ENCODE measurements at regions not wholly inside any gene's neighbourhood (a gene's known extent, or its start where the extent isn't known, plus 50 kb on each side); places are given as distances from the start of the nearest gene placed in this dataset.

DNA sequence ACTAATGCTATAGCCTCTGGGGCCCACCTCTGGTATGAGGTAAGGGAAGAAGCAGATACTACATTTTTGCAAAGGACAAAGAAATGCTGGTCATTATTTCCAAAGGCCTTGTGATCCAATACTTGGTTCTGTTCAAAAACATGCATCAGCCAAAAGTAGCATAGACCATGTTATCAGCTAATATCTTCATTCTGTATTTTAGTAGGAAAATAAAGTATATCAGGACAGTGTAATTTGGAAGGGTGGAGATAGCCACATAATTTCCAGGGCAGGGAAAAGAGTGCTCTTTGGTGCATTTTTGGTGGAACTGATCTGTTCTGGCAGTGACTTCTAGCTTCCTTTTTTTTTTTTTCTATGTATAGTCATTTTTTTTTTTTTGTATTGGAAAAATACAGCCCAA, 258.0 kb upstream of the SOX4 start:
- TF ChIP-seq, protein P1, sequence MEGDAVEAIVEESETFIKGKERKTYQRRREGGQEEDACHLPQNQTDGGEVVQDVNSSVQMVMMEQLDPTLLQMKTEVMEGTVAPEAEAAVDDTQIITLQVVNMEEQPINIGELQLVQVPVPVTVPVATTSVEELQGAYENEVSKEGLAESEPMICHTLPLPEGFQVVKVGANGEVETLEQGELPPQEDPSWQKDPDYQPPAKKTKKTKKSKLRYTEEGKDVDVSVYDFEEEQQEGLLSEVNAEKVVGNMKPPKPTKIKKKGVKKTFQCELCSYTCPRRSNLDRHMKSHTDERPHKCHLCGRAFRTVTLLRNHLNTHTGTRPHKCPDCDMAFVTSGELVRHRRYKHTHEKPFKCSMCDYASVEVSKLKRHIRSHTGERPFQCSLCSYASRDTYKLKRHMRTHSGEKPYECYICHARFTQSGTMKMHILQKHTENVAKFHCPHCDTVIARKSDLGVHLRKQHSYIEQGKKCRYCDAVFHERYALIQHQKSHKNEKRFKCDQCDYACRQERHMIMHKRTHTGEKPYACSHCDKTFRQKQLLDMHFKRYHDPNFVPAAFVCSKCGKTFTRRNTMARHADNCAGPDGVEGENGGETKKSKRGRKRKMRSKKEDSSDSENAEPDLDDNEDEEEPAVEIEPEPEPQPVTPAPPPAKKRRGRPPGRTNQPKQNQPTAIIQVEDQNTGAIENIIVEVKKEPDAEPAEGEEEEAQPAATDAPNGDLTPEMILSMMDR (conservative IDR thresholded peaks at IDR 0.05 in 1 of 2, IDR thresholded peaks at IDR 0.05 in 1 of 2; ENCODE audit: extremely low read depth in 1 of 2, insufficient read depth in 1 of 2, low read depth in 1 of 2, low read length in 2 of 2) = no peak
- TF ChIP-seq EZH2 (IDR thresholded peaks at IDR 0.05; ENCODE audit: borderline replicate concordance, low read length) = no peak
